ENCODE measurements at regions not wholly inside any gene's neighbourhood (a gene's known extent, or its start where the extent isn't known, plus 50 kb on each side); places are given as distances from the start of the nearest gene placed in this dataset.
"Not testable (repeated sequence)": the region's sequence is repeated elsewhere in the genome, so short reads cannot be mapped to it uniquely, and the experiment has no call there.

GRCh38 chr1:113298941-113299340 is 91.4 kb upstream of the MAGI3 start:
- DNase-seq (ENCODE audit: low spot score): no peak

GRCh38 chr1:113302636-113303035 is 87.7 kb upstream of the MAGI3 start:
- no peak for DNase-seq (ENCODE audit: low spot score)

- DNase-seq (ENCODE audit: low spot score): no peak
These were observed 87.0 kb upstream of the MAGI3 start for GRCh38 chr1:113303267-113303666.

GRCh38 chr1:113305029-113305428 is 85.3 kb upstream of the MAGI3 start:
- not testable (repeated sequence) for DNase-seq (ENCODE audit: low spot score)

- no peak for DNase-seq (ENCODE audit: low spot score)
These were observed 82.4 kb upstream of the MAGI3 start for GRCh38 chr1:113307771-113308445.

- not testable (repeated sequence) for DNase-seq (ENCODE audit: low spot score)
These were observed 77.7 kb upstream of the MAGI3 start for GRCh38 chr1:113312651-113313050.

- DNase-seq (ENCODE audit: low spot score): no peak
These were observed 75.7 kb upstream of the MAGI3 start for GRCh38 chr1:113314600-113314999.

GRCh38 chr1:113320272-113320671 is 70.0 kb upstream of the MAGI3 start:
- DNase-seq (ENCODE audit: low spot score): no peak

GRCh38 chr1:113320972-113321680 is 69.2 kb upstream of the MAGI3 start:
- DNase-seq (ENCODE audit: low spot score): no peak

- DNase-seq (ENCODE audit: low spot score): no peak
These were observed 68.4 kb upstream of the MAGI3 start for GRCh38 chr1:113321771-113322387.

- no peak for DNase-seq (ENCODE audit: low spot score)
These were observed 67.9 kb upstream of the MAGI3 start for GRCh38 chr1:113322439-113322838.

GRCh38 chr1:113325022-113325421 is 65.3 kb upstream of the MAGI3 start:
- no peak for DNase-seq (ENCODE audit: low spot score)

GRCh38 chr1:113326976-113327375 is 63.3 kb upstream of the MAGI3 start:
- DNase-seq (ENCODE audit: low spot score): no peak

GRCh38 chr1:113333056-113333455 is 57.3 kb upstream of the MAGI3 start:
- no peak for DNase-seq (ENCODE audit: low spot score)

- no peak for DNase-seq (ENCODE audit: low spot score)
These were observed 50.3 kb upstream of the MAGI3 start for GRCh38 chr1:113340038-113340437.

Data from SK-N-DZ (cell line).